HCT116 (cell line): ENCODE measurements at regions not wholly inside any gene's neighbourhood (a gene's known extent, or its start where the extent isn't known, plus 50 kb on each side); places are given as distances from the start of the nearest gene placed in this dataset.

Source experiments
- ATAC-seq: fragments of 200-7000 bp; cut with Tn5 transposase; 2 replicates; pipeline ENCODE4 v1.9.1; 2020; ENCODE audit warnings: mild to moderate bottlenecking, moderate library complexity
- BruUV-seq: library from RNA; stranded (reverse); fragments of 400-500 nt; replicated peaks from 2 replicates; lab custom pipeline; 2021; lab: Mats Ljungman, UMichigan
- CTCF ChIA-PET: fragments of 300-600 bp; sonication (Branson Sonifier 250); formaldehyde crosslinking; loops from one replicate; lab custom pipeline; 2021; ENCODE audit warnings: antibody characterized with exemption; lab: Charles Lee
- POLR2A ChIA-PET: fragments of 300-600, 350-600 bp; sonication (Branson Sonifier 250); formaldehyde crosslinking; loops from one replicate; lab custom pipeline; 2021; ENCODE audit warnings: antibody characterized with exemption; lab: Charles Lee
- RAD21 ChIA-PET, 2 experiments: fragments of 300-600 bp; sonication (Branson Sonifier 250); formaldehyde crosslinking; loops; one replicate each; lab custom pipeline; 2023; ENCODE audit warnings: low total read pairs in 2 of 2; ENCODE audit not compliant: uncharacterized antibody in 2 of 2, unreplicated experiment in 2 of 2, low non-redundant PET in 1 of 2; lab: Charles Lee
- DNase-seq: peaks from one replicate; pipeline ENCODE4 v3.0.0-alpha.2; 2010; ENCODE audit warnings: low read depth, low spot score
- H2AFZ ChIP-seq: fragments of 200-600 bp; shearing (Covaris generic), sonication (generic); 2 replicates; pipeline ENCODE4 v1.6.1; 2017; ENCODE audit warnings: low read depth, mixed run types, mixed read lengths, antibody characterized with exemption, low read length; ENCODE audit not compliant: poor library complexity, severe bottlenecking
- H3K27ac ChIP-seq: 2 replicates; pipeline ENCODE4 v1.5.1; 2012; ENCODE audit warnings: low read depth, low read length
- H3K27me3 ChIP-seq: fragments of 200-600 bp; sonication (generic); 2 replicates; pipeline ENCODE4 v1.6.1; 2016; ENCODE audit warnings: mixed run types, low read length, mixed read lengths; ENCODE audit not compliant: insufficient read depth
- H3K36me3 ChIP-seq, 2 experiments: fragments of 200-500 bp in 1 of 2; fragments of 200-600 bp in 1 of 2; sonication (Bioruptor generic) in 1 of 2; sonication (generic) in 1 of 2; 2 replicates each; pipeline versions ENCODE4 v1.5.1 to v1.6.1; 2014 to 2016; ENCODE audit warnings: low read length in 2 of 2, inconsistent platforms in 1 of 2, mixed read lengths in 1 of 2, mixed run types in 1 of 2; ENCODE audit not compliant: insufficient read depth in 2 of 2, control insufficient read depth in 1 of 2
- H3K4me1 ChIP-seq, 2 experiments: fragments of 200-600 bp in 1 of 2; sonication (generic) in 1 of 2; 2 replicates each; pipeline versions ENCODE4 v1.5.1 to v1.6.1; 2012 to 2017; ENCODE audit warnings: low read length in 2 of 2, inconsistent platforms in 1 of 2, mild to moderate bottlenecking in 1 of 2, mixed read lengths in 1 of 2, mixed run types in 1 of 2, moderate library complexity in 1 of 2; ENCODE audit not compliant: insufficient read depth in 2 of 2, control insufficient read depth in 1 of 2
- H3K4me2 ChIP-seq: fragments of 200-600 bp; sonication (generic); 2 replicates; pipeline ENCODE4 v1.6.1; 2017; ENCODE audit warnings: mixed run types, low read length, mixed read lengths
- H3K4me3 ChIP-seq, 2 experiments: fragments of 200-600 bp in 1 of 2; sonication (generic) in 1 of 2; replicated peaks in 1 of 2; 2 replicates each; pipeline ENCODE4 v1.5.1; 2011 to 2016; ENCODE audit warnings: low read length in 2 of 2, control low read depth in 1 of 2, low read depth in 1 of 2, mild to moderate bottlenecking in 1 of 2, mixed read lengths in 1 of 2, mixed run types in 1 of 2
- H3K79me2 ChIP-seq: fragments of 200-600 bp; sonication (generic); 2 replicates; pipeline ENCODE4 v1.6.1; 2017; ENCODE audit warnings: mild to moderate bottlenecking, mixed run types, low read length, moderate library complexity, mixed read lengths; ENCODE audit not compliant: insufficient read depth
- H3K9ac ChIP-seq: fragments of 200-600 bp; sonication (generic); 2 replicates; pipeline ENCODE4 v1.6.1; 2016; ENCODE audit warnings: low read length, mixed read lengths
- H3K9me2 ChIP-seq: fragments of 200-600 bp; sonication (generic), shearing (Covaris generic); 2 replicates; pipeline ENCODE4 v1.6.1; 2017; ENCODE audit warnings: mixed run types, mild to moderate bottlenecking, moderate library complexity; ENCODE audit not compliant: insufficient read depth
- H3K9me3 ChIP-seq, 2 experiments: fragments of 200-500 bp in 1 of 2; fragments of 200-600 bp in 1 of 2; sonication (Bioruptor generic) in 1 of 2; sonication (generic) in 1 of 2; 2 replicates each; pipeline ENCODE4 v1.6.1; 2014 to 2017; ENCODE audit warnings: low read length in 2 of 2, mixed read lengths in 2 of 2, inconsistent platforms in 1 of 2, low read depth in 1 of 2, mild to moderate bottlenecking in 1 of 2, mixed run types in 1 of 2, moderate library complexity in 1 of 2; ENCODE audit not compliant: control insufficient read depth in 1 of 2, insufficient read depth in 1 of 2
- H4K20me1 ChIP-seq: fragments of 200-600 bp; sonication (generic), shearing (Covaris generic); 2 replicates; pipeline ENCODE4 v1.6.1; 2017; ENCODE audit warnings: mixed run types, mild to moderate bottlenecking, moderate library complexity; ENCODE audit not compliant: insufficient read depth
- ATF3 ChIP-seq: IDR thresholded peaks from 2 replicates; pipeline ENCODE4 v1.6.1; 2012
- CBX3 ChIP-seq: IDR thresholded peaks from 2 replicates; pipeline ENCODE4 v1.6.1; 2012; ENCODE audit warnings: low read depth
- CEBPB ChIP-seq: IDR thresholded peaks from 2 replicates; pipeline ENCODE4 v1.6.1; 2012; ENCODE audit warnings: low read depth
- ELF1 ChIP-seq: IDR thresholded peaks from 2 replicates; pipeline ENCODE4 v1.6.1; 2012; ENCODE audit warnings: low read depth, borderline replicate concordance
- EZH2 ChIP-seq: fragments of 200-600 bp; sonication (generic); IDR thresholded peaks from 2 replicates; pipeline ENCODE4 v1.6.1; 2017; ENCODE audit warnings: antibody characterized with exemption, mixed run types
- EZH2phosphoT487 ChIP-seq: fragments of 200-600 bp; IDR thresholded peaks from 2 replicates; pipeline ENCODE4 v1.6.1; 2018; ENCODE audit warnings: antibody characterized with exemption, borderline replicate concordance
- FOSL1 ChIP-seq: IDR thresholded peaks from 2 replicates; pipeline ENCODE4 v1.6.1; 2012; ENCODE audit warnings: low read depth
- JUND ChIP-seq: IDR thresholded peaks from 2 replicates; pipeline ENCODE4 v1.6.1; 2012
- POLR2A ChIP-seq: IDR thresholded peaks from 2 replicates; pipeline ENCODE4 v1.7.0; 2011; ENCODE audit warnings: borderline replicate concordance; ENCODE audit not compliant: insufficient read depth, insufficient read length; ENCODE audit errors: extremely low read depth
- POLR2AphosphoS5 ChIP-seq: IDR thresholded peaks from 2 replicates; pipeline ENCODE4 v1.6.1; 2011; ENCODE audit warnings: mild to moderate bottlenecking, low read depth, low read length, moderate library complexity
- RAD21 ChIP-seq: IDR thresholded peaks from 2 replicates; pipeline ENCODE4 v1.6.1; 2012; ENCODE audit warnings: low read depth, mild to moderate bottlenecking
- SIN3A ChIP-seq: IDR thresholded peaks from 2 replicates; pipeline ENCODE4 v1.6.1; 2012; ENCODE audit warnings: low read depth
- TCF7L2 ChIP-seq: IDR thresholded peaks from 2 replicates; pipeline ENCODE4 v1.7.0; 2011; ENCODE audit warnings: borderline replicate concordance, inconsistent platforms; ENCODE audit not compliant: insufficient read depth, insufficient read length; ENCODE audit errors: extremely low read depth
- YY1 ChIP-seq: IDR thresholded peaks from 2 replicates; pipeline ENCODE4 v1.6.1; 2011; ENCODE audit warnings: low read length, low read depth, moderate library complexity, mild to moderate bottlenecking; ENCODE audit not compliant: insufficient replicate concordance; ENCODE audit errors: extremely low read depth
- ZNF274 ChIP-seq: fragments of 200-500 bp; sonication (Bioruptor generic); IDR thresholded peaks from 2 replicates; pipeline ENCODE4 v1.6.1; 2014; ENCODE audit warnings: mild to moderate bottlenecking, low read depth, low read length, inconsistent platforms
- intact Hi-C: fragments of 100-400 bp; cut with micrococcal nuclease; formaldehyde crosslinking; loops from 2 replicates; pipeline ENCODE4 v1.10.0; 2022
- TF ChIP-seq, protein P1 (sequence below), 3 experiments: fragments of 200-600 bp in 1 of 3; sonication (generic) in 1 of 3; IDR thresholded peaks in 2 of 3; conservative IDR thresholded peaks in 1 of 3; 2 replicates each; pipeline ENCODE4 v1.5.1; 2012 to 2017; ENCODE audit warnings: low read depth in 2 of 3, low read length in 2 of 3, antibody characterized with exemption in 1 of 3, borderline replicate concordance in 1 of 3, control low read depth in 1 of 3, mild to moderate bottlenecking in 1 of 3, mixed read lengths in 1 of 3, mixed run types in 1 of 3, moderate library complexity in 1 of 3; ENCODE audit not compliant: insufficient read depth in 1 of 3
- TF ChIP-seq, protein P2 (sequence below): IDR thresholded peaks from 2 replicates; pipeline ENCODE4 v1.6.1; 2012
- TF ChIP-seq, protein P3 (sequence below): IDR thresholded peaks from 2 replicates; pipeline ENCODE4 v1.6.1; 2012; ENCODE audit warnings: low read depth

GRCh38 chr14:44392984-44393383, 114.1 kb downstream of the FSCB start:
- no peak overlapping the region for H2AFZ ChIP-seq
- no peak overlapping the region for H3K27ac ChIP-seq
- TF ChIP-seq CEBPB (no peak), CBX3 (no peak), RAD21 (no peak), POLR2A (no peak), JUND (no peak), SIN3A (no peak), ATF3 (no peak), ZNF274 (no peak), POLR2AphosphoS5 (no peak), ELF1 (no peak), EZH2 (no peak), EZH2phosphoT487 (no peak), YY1 (no peak), TCF7L2 (no peak), FOSL1 (no peak)
- TF ChIP-seq, protein P1, sequence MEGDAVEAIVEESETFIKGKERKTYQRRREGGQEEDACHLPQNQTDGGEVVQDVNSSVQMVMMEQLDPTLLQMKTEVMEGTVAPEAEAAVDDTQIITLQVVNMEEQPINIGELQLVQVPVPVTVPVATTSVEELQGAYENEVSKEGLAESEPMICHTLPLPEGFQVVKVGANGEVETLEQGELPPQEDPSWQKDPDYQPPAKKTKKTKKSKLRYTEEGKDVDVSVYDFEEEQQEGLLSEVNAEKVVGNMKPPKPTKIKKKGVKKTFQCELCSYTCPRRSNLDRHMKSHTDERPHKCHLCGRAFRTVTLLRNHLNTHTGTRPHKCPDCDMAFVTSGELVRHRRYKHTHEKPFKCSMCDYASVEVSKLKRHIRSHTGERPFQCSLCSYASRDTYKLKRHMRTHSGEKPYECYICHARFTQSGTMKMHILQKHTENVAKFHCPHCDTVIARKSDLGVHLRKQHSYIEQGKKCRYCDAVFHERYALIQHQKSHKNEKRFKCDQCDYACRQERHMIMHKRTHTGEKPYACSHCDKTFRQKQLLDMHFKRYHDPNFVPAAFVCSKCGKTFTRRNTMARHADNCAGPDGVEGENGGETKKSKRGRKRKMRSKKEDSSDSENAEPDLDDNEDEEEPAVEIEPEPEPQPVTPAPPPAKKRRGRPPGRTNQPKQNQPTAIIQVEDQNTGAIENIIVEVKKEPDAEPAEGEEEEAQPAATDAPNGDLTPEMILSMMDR (IDR thresholded peaks at IDR 0.05 in 2 of 3, conservative IDR thresholded peaks at IDR 0.05 in 1 of 3; ENCODE audit: borderline replicate concordance in 1 of 3, insufficient read depth in 1 of 3, low read depth in 2 of 3, low read length in 2 of 3), result no peak
- TF ChIP-seq, protein P2, sequence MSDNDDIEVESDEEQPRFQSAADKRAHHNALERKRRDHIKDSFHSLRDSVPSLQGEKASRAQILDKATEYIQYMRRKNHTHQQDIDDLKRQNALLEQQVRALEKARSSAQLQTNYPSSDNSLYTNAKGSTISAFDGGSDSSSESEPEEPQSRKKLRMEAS, result no peak
- TF ChIP-seq, protein P3, sequence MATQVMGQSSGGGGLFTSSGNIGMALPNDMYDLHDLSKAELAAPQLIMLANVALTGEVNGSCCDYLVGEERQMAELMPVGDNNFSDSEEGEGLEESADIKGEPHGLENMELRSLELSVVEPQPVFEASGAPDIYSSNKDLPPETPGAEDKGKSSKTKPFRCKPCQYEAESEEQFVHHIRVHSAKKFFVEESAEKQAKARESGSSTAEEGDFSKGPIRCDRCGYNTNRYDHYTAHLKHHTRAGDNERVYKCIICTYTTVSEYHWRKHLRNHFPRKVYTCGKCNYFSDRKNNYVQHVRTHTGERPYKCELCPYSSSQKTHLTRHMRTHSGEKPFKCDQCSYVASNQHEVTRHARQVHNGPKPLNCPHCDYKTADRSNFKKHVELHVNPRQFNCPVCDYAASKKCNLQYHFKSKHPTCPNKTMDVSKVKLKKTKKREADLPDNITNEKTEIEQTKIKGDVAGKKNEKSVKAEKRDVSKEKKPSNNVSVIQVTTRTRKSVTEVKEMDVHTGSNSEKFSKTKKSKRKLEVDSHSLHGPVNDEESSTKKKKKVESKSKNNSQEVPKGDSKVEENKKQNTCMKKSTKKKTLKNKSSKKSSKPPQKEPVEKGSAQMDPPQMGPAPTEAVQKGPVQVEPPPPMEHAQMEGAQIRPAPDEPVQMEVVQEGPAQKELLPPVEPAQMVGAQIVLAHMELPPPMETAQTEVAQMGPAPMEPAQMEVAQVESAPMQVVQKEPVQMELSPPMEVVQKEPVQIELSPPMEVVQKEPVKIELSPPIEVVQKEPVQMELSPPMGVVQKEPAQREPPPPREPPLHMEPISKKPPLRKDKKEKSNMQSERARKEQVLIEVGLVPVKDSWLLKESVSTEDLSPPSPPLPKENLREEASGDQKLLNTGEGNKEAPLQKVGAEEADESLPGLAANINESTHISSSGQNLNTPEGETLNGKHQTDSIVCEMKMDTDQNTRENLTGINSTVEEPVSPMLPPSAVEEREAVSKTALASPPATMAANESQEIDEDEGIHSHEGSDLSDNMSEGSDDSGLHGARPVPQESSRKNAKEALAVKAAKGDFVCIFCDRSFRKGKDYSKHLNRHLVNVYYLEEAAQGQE, result no peak
- ChIA-PET CTCF (no interaction called here), RAD21 (no interaction called here), POLR2A (no interaction called here)
- no peaks in the 10 kb centered on the region for H3K9me2 ChIP-seq
- ATAC-seq (no peak), DNase-seq (no peak)
- H3K4me3 ChIP-seq, result no peak overlapping the region
- H3K79me2 ChIP-seq, result no peaks in the 10 kb centered on the region
- intact Hi-C loops, result no loop called here
- BruUV-seq, result no TSS peak
- no peaks in the 10 kb centered on the region for H3K4me1 ChIP-seq
- H3K4me2 ChIP-seq, result no peak overlapping the region
- no peaks in the 10 kb centered on the region for H4K20me1 ChIP-seq
- H3K27me3 ChIP-seq, result no peaks in the 10 kb centered on the region
- no peak overlapping the region for H3K9ac ChIP-seq
- H3K9me3 ChIP-seq, result no peaks in the 10 kb centered on the region
- H3K36me3 ChIP-seq, result no peaks in the 10 kb centered on the region
